SU-DHL-6 (cell line): ENCODE measurements at regions not wholly inside any gene's neighbourhood (a gene's known extent, or its start where the extent isn't known, plus 50 kb on each side); places are given as distances from the start of the nearest gene placed in this dataset.

ENCODE experiments used
- EZH2phosphoT487 ChIP-seq: fragments of 200-600 bp; sonication (generic), shearing (Covaris generic); conservative IDR thresholded peaks from 2 replicates; pipeline ENCODE4 v1.6.1; 2018; ENCODE audit warnings: mild to moderate bottlenecking, antibody characterized with exemption, low read length, moderate library complexity, mixed read lengths
- TF ChIP-seq, protein P1 (sequence below): fragments of 200-600 bp; sonication (generic); IDR thresholded peaks from one replicate; pipeline ENCODE4 v1.5.1; 2017; ENCODE audit warnings: antibody characterized with exemption, mild to moderate bottlenecking, low read length, moderate library complexity; ENCODE audit not compliant: insufficient read depth, poor library complexity, severe bottlenecking

DNA sequence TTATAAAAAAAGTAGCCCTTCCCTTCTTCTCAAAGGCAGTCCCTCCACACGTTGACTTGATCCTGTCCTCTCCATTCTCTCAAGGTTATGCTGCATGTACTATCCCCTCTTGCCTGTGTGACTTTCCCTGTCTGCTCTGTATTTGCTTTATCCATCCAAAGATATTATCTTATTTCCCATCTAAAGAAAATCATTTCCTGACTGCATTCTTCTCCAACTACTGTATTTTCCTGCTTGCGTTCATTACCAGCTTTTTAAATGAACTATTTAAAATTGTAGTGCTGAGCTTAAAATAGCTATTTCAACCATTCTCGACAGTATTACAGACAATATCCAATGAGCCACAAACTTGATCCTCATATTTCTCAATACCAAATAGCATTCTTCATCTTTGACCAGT, 716.0 kb upstream of the REG3G start:
- TF ChIP-seq, protein P1, sequence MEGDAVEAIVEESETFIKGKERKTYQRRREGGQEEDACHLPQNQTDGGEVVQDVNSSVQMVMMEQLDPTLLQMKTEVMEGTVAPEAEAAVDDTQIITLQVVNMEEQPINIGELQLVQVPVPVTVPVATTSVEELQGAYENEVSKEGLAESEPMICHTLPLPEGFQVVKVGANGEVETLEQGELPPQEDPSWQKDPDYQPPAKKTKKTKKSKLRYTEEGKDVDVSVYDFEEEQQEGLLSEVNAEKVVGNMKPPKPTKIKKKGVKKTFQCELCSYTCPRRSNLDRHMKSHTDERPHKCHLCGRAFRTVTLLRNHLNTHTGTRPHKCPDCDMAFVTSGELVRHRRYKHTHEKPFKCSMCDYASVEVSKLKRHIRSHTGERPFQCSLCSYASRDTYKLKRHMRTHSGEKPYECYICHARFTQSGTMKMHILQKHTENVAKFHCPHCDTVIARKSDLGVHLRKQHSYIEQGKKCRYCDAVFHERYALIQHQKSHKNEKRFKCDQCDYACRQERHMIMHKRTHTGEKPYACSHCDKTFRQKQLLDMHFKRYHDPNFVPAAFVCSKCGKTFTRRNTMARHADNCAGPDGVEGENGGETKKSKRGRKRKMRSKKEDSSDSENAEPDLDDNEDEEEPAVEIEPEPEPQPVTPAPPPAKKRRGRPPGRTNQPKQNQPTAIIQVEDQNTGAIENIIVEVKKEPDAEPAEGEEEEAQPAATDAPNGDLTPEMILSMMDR = no peak
- no peak for TF ChIP-seq EZH2phosphoT487
